Right lobe of liver (tissue), 4 donors: ENCODE measurements at regions not wholly inside any gene's neighbourhood (a gene's known extent, or its start where the extent isn't known, plus 50 kb on each side); places are given as distances from the start of the nearest gene placed in this dataset.

Source experiments
- POLR2A ChIP-seq: fragments of 450-650 bp; IDR thresholded peaks from one replicate; pipeline ENCODE4 v1.6.1; 2017; ENCODE audit warnings: antibody characterized with exemption, mild to moderate bottlenecking
- TF ChIP-seq, protein P1 (sequence below), 4 donors: fragments of 200-600 bp in 3 of 4; fragments of 450-650 bp in 1 of 4; IDR thresholded peaks; one replicate each; pipeline versions ENCODE4 v1.5.1 to v1.8.0; 2016 to 2022; ENCODE audit warnings: antibody characterized with exemption in 4 of 4, mild to moderate bottlenecking in 2 of 4
- donor health status: DM: no; HTN: no; CAD: no.
- donor health status: DM: no; HTN: no; CAD: no.
- donor health status: DM: no; HTN: yes; CAD: no.

DNA sequence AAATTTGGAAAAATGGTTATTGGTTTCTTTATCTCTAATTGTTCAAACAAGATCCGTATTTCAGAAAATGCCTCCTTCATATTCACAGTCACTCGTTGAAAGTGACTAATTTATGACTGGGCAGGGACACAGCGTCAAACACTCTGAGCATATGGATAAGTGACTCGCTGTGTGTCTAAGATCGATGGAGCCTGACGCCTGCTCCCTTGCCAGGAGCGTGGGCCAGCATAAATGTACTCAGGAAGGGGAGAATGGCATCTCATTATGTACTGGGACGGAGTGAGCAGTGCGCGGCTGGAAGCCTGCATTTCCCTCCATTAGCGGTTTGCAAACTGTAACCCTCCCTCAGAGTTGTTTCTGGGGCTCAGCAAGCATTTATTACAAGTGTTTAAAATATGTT is 79.8 kb upstream of the CAST start:
- no peak for TF ChIP-seq POLR2A
- TF ChIP-seq, protein P1, sequence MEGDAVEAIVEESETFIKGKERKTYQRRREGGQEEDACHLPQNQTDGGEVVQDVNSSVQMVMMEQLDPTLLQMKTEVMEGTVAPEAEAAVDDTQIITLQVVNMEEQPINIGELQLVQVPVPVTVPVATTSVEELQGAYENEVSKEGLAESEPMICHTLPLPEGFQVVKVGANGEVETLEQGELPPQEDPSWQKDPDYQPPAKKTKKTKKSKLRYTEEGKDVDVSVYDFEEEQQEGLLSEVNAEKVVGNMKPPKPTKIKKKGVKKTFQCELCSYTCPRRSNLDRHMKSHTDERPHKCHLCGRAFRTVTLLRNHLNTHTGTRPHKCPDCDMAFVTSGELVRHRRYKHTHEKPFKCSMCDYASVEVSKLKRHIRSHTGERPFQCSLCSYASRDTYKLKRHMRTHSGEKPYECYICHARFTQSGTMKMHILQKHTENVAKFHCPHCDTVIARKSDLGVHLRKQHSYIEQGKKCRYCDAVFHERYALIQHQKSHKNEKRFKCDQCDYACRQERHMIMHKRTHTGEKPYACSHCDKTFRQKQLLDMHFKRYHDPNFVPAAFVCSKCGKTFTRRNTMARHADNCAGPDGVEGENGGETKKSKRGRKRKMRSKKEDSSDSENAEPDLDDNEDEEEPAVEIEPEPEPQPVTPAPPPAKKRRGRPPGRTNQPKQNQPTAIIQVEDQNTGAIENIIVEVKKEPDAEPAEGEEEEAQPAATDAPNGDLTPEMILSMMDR (IDR thresholded peaks at IDR 0.05): no peak
